ENCODE measurements at regions not wholly inside any gene's neighbourhood (a gene's known extent, or its start where the extent isn't known, plus 50 kb on each side); places are given as distances from the start of the nearest gene placed in this dataset.

DNA sequence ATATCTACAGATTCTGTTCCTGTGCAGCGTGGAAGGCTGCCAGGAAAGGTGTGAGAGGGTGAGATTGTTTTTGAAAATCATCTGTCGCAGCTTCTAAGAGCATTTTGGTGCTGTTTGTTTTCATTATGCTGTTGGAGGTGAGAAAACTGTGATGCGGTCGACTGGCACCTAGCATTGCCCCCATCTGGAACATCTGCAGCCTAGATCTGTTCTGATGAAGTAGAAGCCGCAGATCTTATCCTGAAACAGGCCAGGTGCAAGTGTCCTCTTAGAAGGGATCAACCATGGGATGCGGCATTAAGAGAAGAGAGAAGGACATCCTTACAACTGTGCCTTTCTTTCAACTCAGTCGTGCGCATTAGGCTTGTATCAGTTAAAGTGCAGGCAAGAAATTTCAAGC, 167.3 kb downstream of the CDH26 start:
- no peaks in the 10 kb centered on the region for H3K36me3 ChIP-seq (ENCODE audit: control insufficient read depth, insufficient read depth, low read length)
- DNase-seq (ENCODE audit: low read depth, low spot score) (no peak), ATAC-seq (no peak)
- POLR2A ChIA-PET = no interaction called here
- H3K9me3 ChIP-seq (ENCODE audit: control insufficient read depth, insufficient read depth, low read depth, low read length) = no peaks in the 10 kb centered on the region
- intact Hi-C loops (cut with micrococcal nuclease; ENCODE audit: unreplicated experiment) (no loop called here), in situ Hi-C loops (cut with HindIII; ENCODE audit: low pct_unique_long_range_greater_than_20kb, low sequenced_read_pairs) (no loop called here)
- CTCF ChIA-PET = no interaction called here
- H3K4me1 ChIP-seq (ENCODE audit: control insufficient read depth, insufficient read depth, low read length) = no peaks in the 10 kb centered on the region; the same call in 1 of the 2 replicates
- TF ChIP-seq, protein P1, sequence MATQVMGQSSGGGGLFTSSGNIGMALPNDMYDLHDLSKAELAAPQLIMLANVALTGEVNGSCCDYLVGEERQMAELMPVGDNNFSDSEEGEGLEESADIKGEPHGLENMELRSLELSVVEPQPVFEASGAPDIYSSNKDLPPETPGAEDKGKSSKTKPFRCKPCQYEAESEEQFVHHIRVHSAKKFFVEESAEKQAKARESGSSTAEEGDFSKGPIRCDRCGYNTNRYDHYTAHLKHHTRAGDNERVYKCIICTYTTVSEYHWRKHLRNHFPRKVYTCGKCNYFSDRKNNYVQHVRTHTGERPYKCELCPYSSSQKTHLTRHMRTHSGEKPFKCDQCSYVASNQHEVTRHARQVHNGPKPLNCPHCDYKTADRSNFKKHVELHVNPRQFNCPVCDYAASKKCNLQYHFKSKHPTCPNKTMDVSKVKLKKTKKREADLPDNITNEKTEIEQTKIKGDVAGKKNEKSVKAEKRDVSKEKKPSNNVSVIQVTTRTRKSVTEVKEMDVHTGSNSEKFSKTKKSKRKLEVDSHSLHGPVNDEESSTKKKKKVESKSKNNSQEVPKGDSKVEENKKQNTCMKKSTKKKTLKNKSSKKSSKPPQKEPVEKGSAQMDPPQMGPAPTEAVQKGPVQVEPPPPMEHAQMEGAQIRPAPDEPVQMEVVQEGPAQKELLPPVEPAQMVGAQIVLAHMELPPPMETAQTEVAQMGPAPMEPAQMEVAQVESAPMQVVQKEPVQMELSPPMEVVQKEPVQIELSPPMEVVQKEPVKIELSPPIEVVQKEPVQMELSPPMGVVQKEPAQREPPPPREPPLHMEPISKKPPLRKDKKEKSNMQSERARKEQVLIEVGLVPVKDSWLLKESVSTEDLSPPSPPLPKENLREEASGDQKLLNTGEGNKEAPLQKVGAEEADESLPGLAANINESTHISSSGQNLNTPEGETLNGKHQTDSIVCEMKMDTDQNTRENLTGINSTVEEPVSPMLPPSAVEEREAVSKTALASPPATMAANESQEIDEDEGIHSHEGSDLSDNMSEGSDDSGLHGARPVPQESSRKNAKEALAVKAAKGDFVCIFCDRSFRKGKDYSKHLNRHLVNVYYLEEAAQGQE (IDR thresholded peaks at IDR 0.05; ENCODE audit: insufficient read depth in 1 of 2, low read depth in 2 of 2, low read length in 1 of 2) = no peak
- TF ChIP-seq POLR2AphosphoS5 (IDR thresholded peaks at IDR 0.05; ENCODE audit: low read depth, low read length) (no peak), SIN3A (IDR thresholded peaks at IDR 0.05; ENCODE audit: borderline replicate concordance, insufficient read depth, low read depth, low read length) (no peak), TCF7L2 (IDR thresholded peaks at IDR 0.05; ENCODE audit: low read depth, low read length) (no peak)
- TF ChIP-seq, protein P2, sequence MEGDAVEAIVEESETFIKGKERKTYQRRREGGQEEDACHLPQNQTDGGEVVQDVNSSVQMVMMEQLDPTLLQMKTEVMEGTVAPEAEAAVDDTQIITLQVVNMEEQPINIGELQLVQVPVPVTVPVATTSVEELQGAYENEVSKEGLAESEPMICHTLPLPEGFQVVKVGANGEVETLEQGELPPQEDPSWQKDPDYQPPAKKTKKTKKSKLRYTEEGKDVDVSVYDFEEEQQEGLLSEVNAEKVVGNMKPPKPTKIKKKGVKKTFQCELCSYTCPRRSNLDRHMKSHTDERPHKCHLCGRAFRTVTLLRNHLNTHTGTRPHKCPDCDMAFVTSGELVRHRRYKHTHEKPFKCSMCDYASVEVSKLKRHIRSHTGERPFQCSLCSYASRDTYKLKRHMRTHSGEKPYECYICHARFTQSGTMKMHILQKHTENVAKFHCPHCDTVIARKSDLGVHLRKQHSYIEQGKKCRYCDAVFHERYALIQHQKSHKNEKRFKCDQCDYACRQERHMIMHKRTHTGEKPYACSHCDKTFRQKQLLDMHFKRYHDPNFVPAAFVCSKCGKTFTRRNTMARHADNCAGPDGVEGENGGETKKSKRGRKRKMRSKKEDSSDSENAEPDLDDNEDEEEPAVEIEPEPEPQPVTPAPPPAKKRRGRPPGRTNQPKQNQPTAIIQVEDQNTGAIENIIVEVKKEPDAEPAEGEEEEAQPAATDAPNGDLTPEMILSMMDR (IDR thresholded peaks at IDR 0.05) = no peak
- no peak overlapping the region for H3K4me3 ChIP-seq (ENCODE audit: low read depth in 2 of 2, low read length in 2 of 2)
- H3K27me3 ChIP-seq (ENCODE audit: control insufficient read depth, insufficient read depth, low read length) = peaks cover 7% of the 10 kb centered on the region
- no TSS peak for BruUV-seq (replicated peaks)
- H3K27ac ChIP-seq (ENCODE audit: low read length) = no peak overlapping the region

DNA sequence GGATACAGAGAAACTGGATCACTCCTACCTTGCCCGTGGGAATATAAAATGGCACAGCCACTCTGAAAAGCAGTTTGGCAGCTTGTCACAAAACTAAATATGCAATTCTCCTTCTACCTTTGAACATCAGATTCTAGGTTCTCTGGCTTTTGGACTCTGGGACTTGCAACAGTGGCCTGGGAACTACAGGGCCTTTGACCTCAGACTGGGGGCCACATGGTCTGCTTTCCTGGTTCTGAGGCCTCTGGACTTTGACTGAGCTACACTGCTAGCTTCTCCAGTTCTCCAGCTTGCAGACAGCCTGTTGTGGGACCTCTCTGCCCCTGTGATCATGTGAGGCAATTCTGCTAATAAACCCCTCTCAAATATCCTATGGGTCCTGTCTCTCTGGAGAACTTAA, 168.8 kb downstream of the CDH26 start:
- H3K4me1 ChIP-seq (ENCODE audit: control insufficient read depth, insufficient read depth, low read length) = no peaks in the 10 kb centered on the region; the same call in 1 of the 2 replicates
- intact Hi-C loops (cut with micrococcal nuclease; ENCODE audit: unreplicated experiment) (no loop called here), in situ Hi-C loops (cut with HindIII; ENCODE audit: low pct_unique_long_range_greater_than_20kb, low sequenced_read_pairs) (no loop called here)
- CTCF ChIA-PET = no interaction called here
- POLR2A ChIA-PET = no interaction called here
- no peaks in the 10 kb centered on the region for H3K9me3 ChIP-seq (ENCODE audit: control insufficient read depth, insufficient read depth, low read depth, low read length)
- H3K36me3 ChIP-seq (ENCODE audit: control insufficient read depth, insufficient read depth, low read length) = no peaks in the 10 kb centered on the region
- no peak for ATAC-seq
- no peak for DNase-seq (ENCODE audit: low read depth, low spot score)
- peaks cover 5% of the 10 kb centered on the region for H3K27me3 ChIP-seq (ENCODE audit: control insufficient read depth, insufficient read depth, low read length)
- no peak overlapping the region for H3K27ac ChIP-seq (ENCODE audit: low read length)
- no peak overlapping the region for H3K4me3 ChIP-seq (ENCODE audit: low read depth in 2 of 2, low read length in 2 of 2)
- TF ChIP-seq POLR2AphosphoS5 (IDR thresholded peaks at IDR 0.05; ENCODE audit: low read depth, low read length) (no peak), SIN3A (IDR thresholded peaks at IDR 0.05; ENCODE audit: borderline replicate concordance, insufficient read depth, low read depth, low read length) (no peak), TCF7L2 (IDR thresholded peaks at IDR 0.05; ENCODE audit: low read depth, low read length) (no peak)
- TF ChIP-seq, protein P1 (IDR thresholded peaks at IDR 0.05; ENCODE audit: insufficient read depth in 1 of 2, low read depth in 2 of 2, low read length in 1 of 2) = no peak
- TF ChIP-seq, protein P2 (IDR thresholded peaks at IDR 0.05) = no peak
- BruUV-seq (replicated peaks) = no TSS peak

Measured in Panc1 (cell line).